ENCODE measurements at regions not wholly inside any gene's neighbourhood (a gene's known extent, or its start where the extent isn't known, plus 50 kb on each side); places are given as distances from the start of the nearest gene placed in this dataset.
"Not testable (repeated sequence)": the region's sequence is repeated elsewhere in the genome, so short reads cannot be mapped to it uniquely, and the experiment has no call there.

DNA sequence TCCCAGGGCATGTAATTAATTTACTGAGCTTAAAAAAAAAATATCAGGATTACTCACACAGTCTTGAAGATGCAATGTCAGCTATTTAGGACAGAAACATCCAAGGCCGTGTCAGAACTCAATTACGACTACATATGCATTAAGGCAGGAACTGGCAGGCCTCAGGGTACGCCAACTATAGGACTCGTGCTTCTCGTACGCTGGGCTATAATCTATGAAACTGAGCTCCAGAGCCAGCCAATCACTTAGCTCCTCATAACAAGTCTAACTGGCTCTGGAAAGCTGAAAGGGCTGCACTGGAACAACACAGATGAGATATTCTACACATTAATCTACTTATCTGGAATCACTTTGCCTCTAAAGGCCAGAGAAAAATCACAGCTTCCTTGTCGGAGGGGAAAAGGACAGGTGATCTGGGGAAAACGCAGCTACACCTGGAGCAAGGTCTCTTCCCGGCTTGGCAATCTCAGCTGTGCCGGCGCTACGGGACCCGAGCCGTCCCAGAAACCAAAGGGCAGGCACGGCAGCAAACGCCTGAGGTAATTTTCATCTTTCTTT, 212.0 kb downstream of the DEPDC1B start:
- no peak for DNase-seq

DNA sequence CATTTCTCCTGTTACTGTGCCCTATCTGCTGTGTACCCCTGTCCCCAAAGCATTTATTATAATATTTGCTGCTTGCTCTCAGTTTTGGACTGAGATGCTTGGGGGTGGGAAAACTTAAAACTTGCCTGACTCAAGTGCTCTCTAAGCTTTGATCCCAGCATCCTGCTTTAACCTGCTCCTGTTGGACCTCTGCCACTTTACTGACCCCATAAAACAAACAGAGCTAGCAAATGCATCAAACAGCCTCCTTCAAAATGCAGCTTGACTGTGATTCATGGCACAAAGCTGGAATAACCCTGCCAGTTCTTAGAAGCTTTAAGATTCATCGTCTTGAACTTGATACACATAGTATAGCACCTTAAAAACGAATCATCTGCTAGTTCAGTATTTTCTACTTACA, 212.5 kb downstream of the DEPDC1B start:
- no peak for DNase-seq

DNA sequence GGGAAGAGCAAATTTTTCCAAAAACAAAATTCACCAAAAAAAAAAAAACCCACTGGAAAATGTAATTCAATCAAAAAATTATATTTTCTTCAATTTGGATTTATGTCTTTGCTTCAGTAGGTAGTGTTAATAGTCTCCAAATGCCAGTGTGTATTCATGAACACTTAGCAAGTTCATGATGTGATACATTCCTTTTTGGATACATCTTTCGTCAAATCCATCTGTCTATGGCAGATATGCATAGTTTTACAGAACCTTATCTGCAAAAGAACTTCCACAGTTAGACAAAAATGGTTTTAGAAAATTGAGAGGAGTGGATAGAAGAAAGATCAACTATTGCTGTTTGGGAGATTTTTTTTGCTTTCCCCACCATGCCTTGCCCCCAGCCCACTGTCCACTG, 214.6 kb downstream of the DEPDC1B start:
- no peak for DNase-seq

DNA sequence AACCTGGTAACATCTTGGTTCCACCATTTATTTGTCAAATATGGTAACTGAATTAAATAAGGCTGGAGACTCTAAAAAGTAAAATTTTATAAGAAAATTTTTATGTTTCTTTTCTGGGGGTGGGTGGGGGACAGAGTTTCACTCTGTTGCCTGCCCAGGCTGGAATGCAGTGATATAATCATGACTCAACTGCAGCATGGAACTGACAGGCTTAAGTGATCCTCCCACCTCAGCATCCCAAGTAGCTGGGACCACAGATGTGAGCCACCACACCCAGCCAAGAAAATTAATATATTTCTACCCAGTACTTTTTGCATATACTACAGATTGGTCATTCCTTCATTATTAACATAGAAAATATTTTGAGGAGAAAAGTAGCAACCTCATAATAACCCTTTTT, 216.9 kb downstream of the DEPDC1B start:
- DNase-seq, result no peak

DNA sequence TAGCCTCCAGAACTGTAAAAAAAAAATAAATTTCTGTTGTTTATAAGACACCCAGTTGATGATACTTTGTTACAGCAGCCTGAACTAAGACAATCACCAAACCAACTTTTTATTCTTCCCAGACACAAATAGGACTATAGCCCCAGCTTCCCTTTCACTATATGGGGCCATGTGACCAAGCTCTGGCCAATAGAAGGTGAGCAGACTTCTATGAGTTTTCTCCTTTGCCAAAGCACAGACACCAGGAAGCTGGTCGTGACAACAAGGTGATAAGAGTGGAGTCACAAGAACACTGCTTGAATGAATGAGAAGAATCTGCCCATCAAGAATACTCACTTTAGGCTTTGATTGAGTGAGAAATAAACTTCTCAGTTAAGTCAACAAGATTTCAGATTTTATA, 217.7 kb downstream of the DEPDC1B start:
- DNase-seq, result no peak

DNA sequence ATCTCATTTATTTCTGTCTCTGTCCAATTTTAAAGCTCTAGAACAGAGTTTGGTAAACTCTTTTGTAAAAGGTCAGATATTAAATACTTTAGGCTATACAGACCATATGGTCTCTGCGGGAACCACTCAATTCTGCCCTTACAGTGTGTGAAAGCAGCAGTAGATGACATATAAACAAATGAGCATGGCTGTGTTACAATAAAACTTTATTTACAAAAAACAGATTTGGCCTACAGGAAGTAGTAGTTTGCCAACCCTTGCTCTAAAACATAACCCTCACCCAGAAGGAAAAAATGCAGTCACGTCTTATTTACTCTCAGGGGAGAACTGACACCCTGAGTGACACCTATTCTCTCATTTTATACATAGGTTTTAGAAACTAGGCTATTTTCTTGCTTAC, 220.4 kb downstream of the DEPDC1B start:
- DNase-seq, result no peak

DNA sequence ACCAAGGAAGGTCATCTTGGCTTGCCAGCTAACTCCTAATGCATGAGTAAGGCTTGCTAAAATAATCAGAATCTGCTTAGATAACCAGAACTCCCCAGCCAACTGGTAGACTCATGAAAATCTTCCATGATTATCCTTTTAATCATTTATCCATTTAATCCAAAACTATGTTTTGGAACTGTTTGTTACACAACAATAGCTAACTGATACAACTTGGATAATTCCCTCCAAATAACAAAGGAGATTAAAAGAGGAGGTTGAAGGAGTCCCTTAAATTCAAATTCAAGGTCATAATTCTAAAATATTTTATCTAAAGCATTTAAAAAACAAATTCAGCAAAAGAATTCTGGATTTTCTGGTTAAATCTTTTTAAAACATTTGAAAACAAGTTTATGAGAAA, 222.1 kb downstream of the DEPDC1B start:
- DNase-seq, result no peak

DNA sequence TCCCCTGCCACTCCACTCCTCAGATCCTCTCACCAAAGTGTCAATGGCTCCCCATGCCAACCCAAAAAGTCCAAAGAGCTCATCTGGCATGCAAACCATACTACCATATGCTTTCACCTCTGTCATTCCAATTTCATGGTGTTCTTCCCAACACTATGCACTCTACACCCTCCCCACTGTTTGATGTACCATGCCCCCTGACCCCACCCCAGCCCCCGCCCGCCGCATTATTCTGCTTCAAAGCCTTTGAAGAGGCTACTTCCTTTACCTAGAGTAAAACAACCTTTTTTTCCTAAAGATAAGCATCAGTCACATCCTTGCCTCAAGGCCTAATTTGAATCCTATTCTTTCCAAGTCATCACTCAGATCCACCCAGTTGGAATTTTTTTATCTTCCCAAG, 226.3 kb downstream of the DEPDC1B start:
- DNase-seq, result no peak

DNA sequence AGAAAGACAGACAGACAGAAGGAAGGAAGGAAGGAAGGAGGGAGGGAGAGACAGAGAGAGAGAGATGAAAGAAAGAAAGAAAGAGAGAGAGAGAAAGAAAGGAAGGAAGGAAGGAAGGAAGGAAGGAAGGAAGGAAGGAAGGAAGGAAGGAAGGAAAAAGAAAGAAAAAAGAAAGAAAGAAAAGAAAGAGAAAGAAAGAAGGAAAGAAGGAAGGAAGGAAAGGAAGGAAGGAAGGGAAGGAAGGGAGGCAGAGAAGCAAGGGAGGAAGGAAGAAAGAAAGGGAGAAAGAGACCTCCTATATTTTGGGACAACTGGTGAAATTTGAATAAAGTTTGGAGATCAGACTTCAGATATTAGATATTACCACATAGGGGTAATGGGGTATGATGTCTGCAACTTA, 226.9 kb downstream of the DEPDC1B start:
- not testable (repeated sequence) for DNase-seq

DNA sequence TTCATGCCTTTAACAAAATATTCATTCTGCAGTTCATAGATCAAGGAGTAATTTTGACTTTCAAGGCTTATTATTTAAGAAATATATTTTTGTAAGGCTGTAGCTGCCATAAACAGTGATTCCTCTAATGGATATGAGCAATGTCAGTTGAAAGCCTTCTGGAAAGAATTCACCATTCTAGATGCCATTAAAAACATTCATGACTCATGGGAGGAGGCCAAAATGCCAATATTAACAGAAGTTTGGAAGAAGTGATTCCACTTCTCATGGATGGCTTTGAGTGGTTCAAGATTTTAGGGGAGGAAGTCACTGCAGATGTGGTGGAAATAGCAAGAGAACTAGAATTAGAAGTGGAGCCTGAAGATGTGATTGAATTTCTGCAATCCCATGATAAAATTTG, 229.1 kb downstream of the DEPDC1B start:
- no peak for DNase-seq

DNA sequence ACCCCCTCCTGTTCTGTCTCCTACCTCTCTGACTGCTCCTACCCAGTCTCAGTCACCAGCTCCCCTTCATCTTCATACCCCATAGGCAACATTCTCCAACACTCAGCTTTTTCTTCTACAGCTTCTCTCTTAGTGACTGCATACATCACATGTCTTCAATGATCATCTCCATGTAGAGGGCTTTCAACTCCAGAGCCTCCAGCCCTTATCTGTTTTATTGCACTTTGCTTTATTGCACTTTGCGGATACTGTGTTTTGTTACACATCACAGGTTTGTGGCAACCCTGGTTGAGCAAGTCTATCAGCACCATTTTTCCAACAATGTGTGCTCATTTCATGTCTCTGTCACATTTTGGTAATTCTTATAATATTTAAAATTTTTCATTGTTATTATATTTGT, 230.7 kb downstream of the DEPDC1B start:
- no peak for DNase-seq

DNA sequence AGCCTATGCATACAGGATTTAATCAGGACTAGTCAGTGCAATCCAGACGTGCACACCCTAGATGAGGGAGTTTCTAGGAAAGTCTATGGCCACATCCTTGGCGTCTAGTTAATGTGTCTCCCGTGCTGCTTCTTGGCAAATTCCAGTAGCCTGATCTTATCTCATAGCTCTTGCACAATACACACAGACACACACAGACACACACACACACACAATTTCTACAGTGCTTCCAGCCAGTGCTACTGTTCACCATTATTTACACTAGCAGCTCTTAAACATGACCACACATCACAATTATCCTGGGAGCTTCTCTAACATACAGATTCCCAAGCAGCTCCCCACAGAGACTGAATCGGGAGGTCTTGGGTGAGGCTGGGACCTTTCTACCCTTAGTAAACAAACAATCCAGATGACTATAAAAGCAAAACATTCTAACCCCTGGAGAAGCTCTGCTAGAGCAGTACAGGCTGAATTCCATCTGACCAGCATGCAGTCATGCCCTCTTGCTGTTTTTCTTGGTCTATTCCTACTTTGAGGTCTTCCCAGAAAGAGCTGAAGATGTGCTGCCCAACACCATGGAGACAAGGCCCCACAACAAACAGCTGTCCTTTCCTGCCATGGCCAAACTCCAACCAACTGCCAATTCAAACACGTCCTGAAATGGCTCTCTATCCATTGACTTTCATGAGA, 236.6 kb downstream of the DEPDC1B start:
- no peak for DNase-seq

DNA sequence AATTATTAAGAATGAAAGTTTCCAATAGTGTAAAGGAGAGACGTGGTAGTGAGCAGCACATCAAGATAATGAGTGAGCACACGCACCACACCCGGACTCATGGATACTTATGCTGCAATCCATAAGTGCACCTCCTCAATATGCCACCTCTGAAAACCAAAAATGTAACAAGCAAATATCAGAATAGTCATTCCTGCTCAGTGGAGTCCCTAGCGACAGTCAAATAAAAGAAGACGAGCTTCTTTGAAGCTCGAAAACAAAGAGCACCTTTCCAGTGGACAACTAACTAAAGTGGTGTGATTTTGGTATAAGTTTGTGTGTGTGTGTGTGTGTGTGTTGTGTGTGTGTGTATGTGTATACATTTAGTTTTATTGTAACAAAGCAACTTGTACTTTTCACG, 241.3 kb downstream of the DEPDC1B start:
- DNase-seq, result no peak

DNA sequence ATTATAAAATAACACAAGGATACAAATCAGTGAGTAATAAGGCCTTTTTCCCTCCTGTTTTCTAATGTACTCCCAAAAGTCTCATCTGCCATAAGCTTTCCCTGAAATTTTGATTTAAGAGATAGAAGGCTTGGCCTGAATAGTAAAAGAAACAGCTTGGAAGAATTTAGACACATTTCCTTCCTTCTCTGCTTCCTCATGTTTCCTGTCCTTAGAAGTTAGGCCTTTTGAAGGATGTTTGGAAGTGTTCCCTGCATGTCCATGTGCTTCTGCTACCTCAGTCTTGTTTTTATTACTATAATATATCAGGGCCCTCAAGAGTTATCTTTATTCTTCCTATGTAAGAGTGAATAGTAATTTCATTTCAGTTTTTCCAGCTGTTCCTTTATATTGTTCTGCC, 242.7 kb downstream of the DEPDC1B start:
- no peak for DNase-seq

DNA sequence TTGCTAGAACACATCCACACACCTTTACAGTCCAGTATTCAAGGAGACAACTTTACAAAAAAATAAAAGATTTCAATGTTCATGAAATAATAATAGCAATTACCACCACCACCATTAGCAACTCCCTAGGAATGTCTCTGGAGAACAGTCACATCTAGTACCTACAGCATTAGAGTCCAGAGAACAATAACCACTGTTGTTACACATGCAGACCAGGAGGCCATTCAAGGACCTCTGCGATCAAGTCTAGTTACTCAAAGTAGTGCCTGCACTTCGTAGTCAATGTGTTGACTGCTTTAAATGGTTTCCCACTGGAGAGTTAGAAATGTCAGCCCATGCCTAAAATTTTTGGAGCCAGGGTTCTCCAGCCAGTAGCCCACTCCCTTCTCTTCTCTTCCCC, 244.4 kb downstream of the DEPDC1B start:
- no peak for DNase-seq

DNA sequence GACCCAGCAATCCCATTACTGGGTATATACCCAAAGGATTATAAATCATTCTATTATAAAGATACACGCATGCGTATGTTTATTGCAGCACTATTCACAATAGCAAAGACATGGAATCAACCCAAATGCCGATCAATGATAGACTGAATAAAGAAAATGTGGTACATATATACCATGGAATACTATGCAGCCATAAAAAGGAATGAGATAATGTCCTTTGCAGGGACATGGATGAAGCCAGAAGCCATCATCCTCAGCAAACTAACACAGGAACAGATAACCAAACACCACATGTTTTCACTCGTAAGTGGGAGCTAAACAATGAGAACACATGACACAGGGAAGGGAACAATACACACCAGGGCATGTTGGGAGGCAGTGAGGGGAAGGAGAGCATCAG, 245.7 kb downstream of the DEPDC1B start:
- DNase-seq, result not testable (repeated sequence)

DNA sequence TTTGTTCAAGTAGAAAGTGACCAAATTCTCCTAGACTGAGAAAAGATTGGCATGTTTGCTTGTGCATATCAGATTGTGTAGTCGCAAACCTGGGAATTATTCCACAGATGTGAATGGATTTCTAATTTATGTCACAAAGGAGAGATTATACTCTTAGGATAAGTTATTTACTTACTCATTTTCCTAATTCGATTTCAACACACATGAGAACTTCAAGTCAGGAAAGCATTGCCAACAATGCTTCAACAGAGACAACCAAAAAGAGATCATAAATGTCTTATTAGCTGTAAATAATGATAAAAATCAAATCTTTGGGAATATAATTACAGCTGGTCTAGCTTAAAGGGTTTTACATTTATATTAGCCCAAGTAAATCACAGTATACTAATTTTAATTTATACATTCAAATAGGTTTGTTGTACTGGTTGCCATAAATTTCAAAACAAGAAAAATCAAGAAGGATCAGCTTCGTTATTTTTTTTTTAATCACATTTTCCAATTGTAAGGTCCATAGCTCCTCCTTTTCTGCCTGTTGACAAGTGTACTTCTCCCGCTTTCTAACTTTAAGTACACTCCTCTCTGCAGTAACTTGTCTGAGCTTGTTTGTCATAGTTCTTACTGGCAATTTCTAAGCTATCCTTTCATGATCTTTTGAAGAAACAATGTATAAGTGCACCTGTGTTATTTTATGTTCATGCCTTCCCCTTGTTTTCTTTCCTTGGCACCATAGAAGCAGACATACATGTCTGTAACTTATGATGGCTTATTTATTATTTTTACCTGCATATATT, 246.6 kb downstream of the DEPDC1B start:
- no peak for DNase-seq

DNA sequence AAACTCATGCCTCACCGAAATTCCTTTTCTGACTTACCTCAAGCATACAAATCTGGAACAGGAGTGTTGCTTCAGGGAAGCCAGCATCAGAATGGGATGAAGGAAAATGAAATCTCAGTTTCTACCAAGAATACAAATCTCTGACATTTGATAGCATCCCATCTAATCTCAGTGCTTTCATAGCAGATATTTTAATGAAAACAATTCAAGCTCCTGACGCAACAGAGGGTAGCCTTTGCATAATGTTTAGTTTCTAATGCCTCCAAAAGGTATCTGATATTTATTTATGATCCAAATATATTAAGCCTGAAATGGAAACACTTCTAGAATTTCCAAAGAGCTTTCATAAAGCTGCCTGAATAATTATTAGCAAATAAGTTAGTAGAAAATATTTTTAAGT, 251.4 kb downstream of the DEPDC1B start:
- DNase-seq, result no peak

DNA sequence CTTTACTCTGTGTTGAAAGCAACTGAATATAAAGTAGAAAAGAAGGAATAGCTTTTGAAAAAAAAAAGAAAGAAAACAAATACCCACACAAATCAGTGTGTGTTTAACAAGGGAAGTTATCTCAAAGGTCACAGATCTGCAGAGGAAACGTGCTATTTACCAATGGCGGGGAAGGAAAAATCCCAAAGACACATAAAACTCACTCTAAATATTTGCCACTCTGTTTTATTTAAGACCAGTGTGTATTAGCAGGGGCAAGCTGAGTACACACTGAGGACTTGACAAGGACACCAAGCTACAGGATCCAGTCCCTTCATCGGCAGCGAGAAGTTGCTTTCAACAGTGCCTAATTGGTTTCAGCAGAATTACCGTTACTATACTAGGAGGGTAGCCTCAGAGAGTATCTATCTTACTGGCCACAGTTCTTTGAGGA, 252.5 kb downstream of the DEPDC1B start:
- no peak for DNase-seq

DNA sequence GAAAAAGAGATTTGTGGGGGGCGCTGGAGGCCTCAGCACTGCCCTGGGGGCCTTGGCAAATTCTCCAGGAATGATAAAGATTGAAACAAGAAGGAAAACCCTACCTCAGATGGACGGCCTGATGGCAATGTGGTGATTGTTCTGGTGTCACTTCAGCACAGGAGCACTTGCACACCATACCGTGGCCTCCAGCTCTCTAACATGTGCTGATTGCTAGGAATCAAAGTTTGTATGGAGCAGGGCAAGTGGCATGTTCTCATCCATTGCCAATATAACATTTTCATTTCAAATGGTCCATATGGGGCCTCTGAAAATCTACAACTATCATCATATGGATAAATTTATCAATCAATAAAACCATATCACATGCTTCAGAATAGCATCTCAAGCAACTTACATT, 253.0 kb downstream of the DEPDC1B start:
- no peak for DNase-seq

DNA sequence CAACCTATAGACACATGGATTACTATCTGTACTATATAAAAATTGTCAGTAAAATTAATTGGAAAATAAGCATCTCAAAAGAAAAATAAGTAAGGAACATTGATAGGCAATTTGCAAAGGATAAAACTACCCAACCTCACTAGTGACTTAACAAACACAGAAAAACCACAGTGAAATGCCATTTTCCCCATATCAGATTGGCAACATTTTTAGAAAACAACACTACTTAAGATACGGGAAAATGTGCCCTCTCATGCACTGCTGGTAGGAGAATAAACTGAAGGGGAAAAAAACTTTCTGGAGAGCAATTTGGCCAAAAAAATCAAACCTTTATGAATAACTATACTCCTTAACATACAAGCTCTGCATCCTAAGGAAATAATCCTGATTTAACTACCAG, 254.0 kb downstream of the DEPDC1B start:
- no peak for DNase-seq

DNA sequence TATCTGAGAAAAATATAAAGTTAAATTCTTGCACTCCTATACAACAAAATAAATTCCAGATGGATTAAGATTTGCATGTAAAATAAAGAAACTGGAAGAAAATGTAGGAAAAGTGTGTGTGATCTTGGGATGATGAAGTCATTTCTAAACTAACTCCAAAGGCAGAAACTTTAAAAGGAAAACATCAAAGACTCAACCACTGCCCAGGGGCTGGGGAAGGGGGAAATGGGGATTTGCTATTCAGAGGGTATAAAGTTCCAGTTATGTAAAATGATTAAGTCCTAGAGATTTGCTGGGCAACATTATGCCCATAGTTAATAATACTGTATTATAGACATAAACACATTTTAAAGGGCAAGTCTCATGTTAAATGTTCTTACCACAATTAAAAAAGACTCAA, 254.5 kb downstream of the DEPDC1B start:
- no peak for DNase-seq

DNA sequence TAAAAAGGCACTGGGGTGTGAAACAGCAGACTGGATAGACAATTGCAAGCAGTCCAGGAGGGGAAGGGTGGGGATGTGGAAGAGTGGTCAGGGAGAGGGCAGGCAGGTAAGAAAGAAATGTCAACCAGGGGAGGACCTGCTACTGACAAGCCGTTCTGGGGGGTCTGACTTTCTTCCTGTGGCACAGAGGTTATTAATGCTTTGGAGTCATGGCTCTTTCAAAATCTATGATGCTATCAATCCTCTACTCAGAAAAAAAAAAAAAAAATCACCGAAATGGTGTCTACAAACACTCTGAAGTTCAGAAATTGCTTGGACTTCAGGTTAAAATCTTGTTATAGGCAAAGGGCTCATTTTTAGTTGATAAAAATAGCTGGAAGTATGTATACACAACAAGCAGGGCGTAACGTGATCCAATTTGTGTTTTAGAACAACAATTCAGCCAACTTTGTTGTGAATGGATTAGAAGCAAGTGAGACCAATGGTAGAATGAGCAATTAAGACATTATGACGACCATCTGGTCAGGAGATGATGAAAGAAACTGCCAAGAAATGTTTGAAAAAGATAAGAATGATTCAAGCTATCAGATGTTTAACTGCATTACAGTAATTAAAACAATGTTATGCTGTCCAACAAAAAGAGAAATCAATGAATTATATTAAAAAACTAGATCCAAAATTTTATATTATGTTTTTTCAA, 255.2 kb downstream of the DEPDC1B start:
- no peak for DNase-seq

DNA sequence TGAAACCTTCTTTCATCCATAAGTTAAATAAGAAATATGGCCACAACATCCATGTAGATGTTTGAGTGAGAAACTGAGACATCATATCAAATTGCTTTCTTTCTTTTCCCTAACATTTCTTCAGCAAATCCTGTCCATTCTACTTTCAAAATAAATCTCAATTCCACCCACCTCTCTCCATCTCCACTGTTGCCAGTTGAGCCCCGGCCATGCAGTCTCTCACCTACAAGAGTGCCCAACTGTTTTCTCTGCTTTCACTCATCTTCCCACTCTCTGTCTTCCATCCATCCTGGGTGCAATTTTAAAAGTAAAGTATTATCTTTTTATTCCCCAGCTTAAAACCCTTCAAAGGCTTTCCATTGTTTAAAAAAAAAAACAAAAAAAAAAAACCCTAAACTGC, 260.4 kb downstream of the DEPDC1B start:
- no peak for DNase-seq

Data from stimulated activated naive CD4-positive, alpha-beta T cell (primary cell).